Esophagus mucosa (tissue), 1 donor: ENCODE measurements at regions not wholly inside any gene's neighbourhood (a gene's known extent, or its start where the extent isn't known, plus 50 kb on each side); places are given as distances from the start of the nearest gene placed in this dataset.

Experiments
- ATAC-seq: fragments of 200-7000 bp; cut with Tn5 transposase; one replicate; pipeline ENCODE4 v1.9.1; 2020
- donor health status: DM: yes; HTN: yes; CAD: no.

DNA sequence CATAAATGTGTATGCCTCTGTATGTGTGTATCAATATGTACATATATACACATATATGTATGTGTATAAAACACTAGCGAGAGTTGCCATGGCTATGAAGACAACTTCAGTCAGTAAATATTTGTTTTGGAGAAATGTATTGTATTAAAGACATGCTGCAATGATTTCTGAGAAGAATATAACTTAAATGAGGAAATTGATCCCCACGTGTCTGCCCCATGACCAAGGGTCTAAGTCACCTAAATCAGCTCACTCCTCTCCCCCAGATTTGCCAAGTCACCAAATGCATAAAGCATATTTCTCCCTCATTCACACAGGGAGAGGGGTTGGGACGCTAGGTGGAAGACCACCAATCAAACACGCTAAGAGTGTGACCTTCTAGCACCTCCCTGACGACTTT lies 58.3 kb upstream of the LYST start:
- ATAC-seq, result no peak

GRCh38 chr1:235923466-235924021 lies 56.8 kb upstream of the LYST start:
- ATAC-seq, result peak; percentile 45

DNA sequence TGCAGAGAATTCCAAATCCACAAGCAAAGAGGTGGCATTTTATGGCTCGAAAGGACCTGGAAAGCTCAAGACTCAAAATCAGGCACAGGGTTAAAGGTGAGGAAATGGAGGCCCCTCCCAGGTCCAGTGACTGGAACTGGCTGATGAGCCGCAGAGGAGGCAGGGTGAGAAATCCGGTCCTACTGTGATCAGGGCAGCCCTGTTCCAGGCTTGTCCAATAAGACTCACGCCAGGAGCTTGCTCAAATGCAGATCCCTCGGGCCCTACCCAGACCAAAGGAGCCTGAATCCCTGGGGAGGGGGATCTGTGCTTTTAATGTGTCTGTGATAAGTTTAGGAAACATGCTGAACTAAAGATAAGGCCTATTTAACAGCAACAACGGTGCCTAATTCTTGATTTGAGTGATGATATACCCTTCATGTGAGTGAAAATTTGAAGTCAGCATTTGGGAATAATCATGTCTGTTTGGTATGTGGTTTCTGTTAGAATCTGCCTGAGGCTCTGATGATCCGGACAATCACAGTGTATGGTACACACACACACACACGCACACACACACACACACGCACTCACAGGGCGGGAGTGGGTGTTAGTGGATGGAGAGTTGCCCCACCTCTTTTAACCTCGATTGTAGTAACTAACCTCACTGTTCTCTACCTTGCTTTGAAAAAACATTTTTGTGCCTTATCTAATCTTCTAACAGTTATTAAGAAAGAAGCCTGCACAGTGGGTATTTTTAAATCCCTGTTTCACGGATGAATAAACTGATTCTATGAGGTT lies 54.1 kb upstream of the LYST start:
- ATAC-seq, result peak; percentile 31

- ATAC-seq, result peak; percentile 78
Observed at GRCh38 chr1:235919833-235920441, 53.2 kb upstream of the LYST start.

GRCh38 chr1:235919127-235919832 lies 52.6 kb upstream of the LYST start:
- no peak for ATAC-seq

DNA sequence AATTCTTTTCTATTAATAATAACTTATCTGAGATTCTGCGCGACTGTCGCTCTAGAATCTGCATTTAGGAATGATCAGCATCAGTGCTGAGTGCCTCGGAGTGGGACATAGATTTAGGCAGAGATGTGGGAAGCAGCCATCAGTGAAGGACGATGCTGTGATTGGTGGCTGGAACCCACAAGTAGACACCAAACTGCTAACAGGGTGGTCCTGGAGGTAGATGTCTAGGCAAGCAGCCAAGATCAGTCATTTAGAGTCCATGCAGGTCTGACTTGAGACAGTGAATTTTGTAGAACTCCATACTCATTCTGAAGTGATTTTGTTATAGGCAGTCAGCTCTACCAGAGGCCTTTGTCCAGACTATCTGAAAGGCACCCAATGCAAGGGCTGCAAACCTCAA lies 51.8 kb upstream of the LYST start:
- no peak for ATAC-seq

DNA sequence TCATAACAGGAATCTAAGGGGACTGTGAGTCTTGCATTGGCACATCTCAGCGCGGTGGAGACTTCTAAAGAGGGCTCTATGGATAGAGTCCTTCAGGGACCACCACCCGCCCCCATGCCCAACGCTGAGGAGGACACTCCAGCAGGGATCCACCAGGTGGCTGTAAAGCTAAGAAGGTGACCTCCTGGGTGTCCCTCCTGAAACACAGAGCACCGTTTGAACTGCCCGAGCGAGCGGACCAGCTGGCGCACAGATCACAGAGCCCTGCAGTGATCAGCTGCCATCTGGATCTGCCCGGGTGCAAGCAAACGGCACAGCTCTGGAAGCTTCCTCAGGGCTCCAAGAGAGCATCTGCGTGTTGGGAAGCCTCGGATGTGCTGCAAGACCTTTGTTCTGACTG lies 51.3 kb upstream of the LYST start:
- no peak for ATAC-seq

- ATAC-seq, result peak; percentile 85
Observed at GRCh38 chr1:235917267-235917811, 50.6 kb upstream of the LYST start.
